Endothelial cell of umbilical vein (primary cell): ENCODE measurements at regions not wholly inside any gene's neighbourhood (a gene's known extent, or its start where the extent isn't known, plus 50 kb on each side); places are given as distances from the start of the nearest gene placed in this dataset.

Experiments
- BruUV-seq: library from RNA; stranded (reverse); fragments of 400-500 nt; replicated peaks from 2 replicates; lab custom pipeline; 2021; lab: Mats Ljungman, UMichigan
- CTCF ChIA-PET: fragments of 300-600, 350-600 bp; sonication (Branson Sonifier 250); formaldehyde crosslinking; loops from one replicate; lab custom pipeline; 2021; ENCODE audit warnings: antibody characterized with exemption, inconsistent platforms; lab: Charles Lee
- POLR2A ChIA-PET: fragments of 300-600, 350-600 bp; sonication (Branson Sonifier 250); formaldehyde crosslinking; loops from one replicate; lab custom pipeline; 2021; ENCODE audit warnings: antibody characterized with exemption, inconsistent platforms; lab: Charles Lee
- DNase-seq: peaks from one replicate; pipeline ENCODE4 v3.0.0-alpha.2; 2011; ENCODE audit warnings: low read depth, low spot score
- FAIRE-seq: peaks from 2 replicates; lab custom pipeline; 2011; peaks lifted over from hg19 to GRCh38; lab: Jason Lieb, UNC
- H2AFZ ChIP-seq: 2 replicates; pipeline ENCODE4 v1.6.0; 2012; ENCODE audit warnings: low read depth, low read length, control low read depth, inconsistent platforms
- H3K27ac ChIP-seq: 2 replicates; pipeline ENCODE4 v1.5.1; 2011; ENCODE audit warnings: low read depth, mild to moderate bottlenecking, control low read depth, low read length, moderate library complexity; ENCODE audit not compliant: insufficient read depth
- H3K27me3 ChIP-seq, 2 experiments: 2 replicates each; pipeline versions ENCODE4 v1.6.0 to v1.6.1; 2011; ENCODE audit warnings: low read length in 2 of 2, mixed read lengths in 1 of 2; ENCODE audit not compliant: control insufficient read depth in 2 of 2, insufficient read depth in 2 of 2
- H3K36me3 ChIP-seq, 2 experiments: 2 replicates in 1 of 2; 3 replicates in 1 of 2; pipeline ENCODE4 v1.5.1; 2011; ENCODE audit warnings: low read length in 2 of 2, mild to moderate bottlenecking in 1 of 2, moderate library complexity in 1 of 2; ENCODE audit not compliant: control insufficient read depth in 2 of 2, insufficient read depth in 2 of 2; ENCODE audit errors: extremely low read depth in 1 of 2
- H3K4me1 ChIP-seq: 3 replicates; pipeline ENCODE4 v1.5.1; 2011; ENCODE audit warnings: mild to moderate bottlenecking, low read length; ENCODE audit not compliant: control insufficient read depth, insufficient read depth; ENCODE audit errors: extremely low read depth
- H3K4me2 ChIP-seq: 2 replicates; pipeline ENCODE4 v1.6.1; 2011; ENCODE audit warnings: low read length, control low read depth, mixed read lengths; ENCODE audit not compliant: insufficient read depth
- H3K4me3 ChIP-seq, 3 experiments: fragments of 200-600 bp in 1 of 3; sonication (generic), shearing (Covaris generic) in 1 of 3; replicated peaks in 1 of 3; 2 replicates each; pipeline ENCODE4 v1.5.1; 2011 to 2016; ENCODE audit warnings: control low read depth in 3 of 3, low read length in 3 of 3, mild to moderate bottlenecking in 2 of 3, inconsistent platforms in 1 of 3, low read depth in 1 of 3, moderate library complexity in 1 of 3; ENCODE audit not compliant: insufficient read depth in 1 of 3
- H3K79me2 ChIP-seq: 2 replicates; pipeline ENCODE4 v1.6.0; 2012; ENCODE audit warnings: low read length, inconsistent platforms; ENCODE audit not compliant: control insufficient read depth, insufficient read depth
- H3K9ac ChIP-seq: replicated peaks from 2 replicates; pipeline ENCODE3; 2011; ENCODE audit warnings: low read length, control low read depth; ENCODE audit not compliant: insufficient read depth; ENCODE audit errors: extremely low read depth
- H3K9me1 ChIP-seq: replicated peaks from 3 replicates; pipeline ENCODE4 v1.6.0; 2011; ENCODE audit warnings: mild to moderate bottlenecking, low read length; ENCODE audit not compliant: control insufficient read depth, insufficient read depth; ENCODE audit errors: extremely low read depth
- H3K9me3 ChIP-seq: replicated peaks from 2 replicates; pipeline ENCODE4 v1.5.1; 2012; ENCODE audit warnings: low read length, inconsistent platforms; ENCODE audit not compliant: control insufficient read depth, insufficient read depth
- H4K20me1 ChIP-seq: replicated peaks from 2 replicates; pipeline ENCODE3; 2011; ENCODE audit warnings: mild to moderate bottlenecking, low read length; ENCODE audit not compliant: control insufficient read depth, insufficient read depth; ENCODE audit errors: extremely low read depth
- CTCF ChIP-seq, 2 donors: IDR thresholded peaks; 1 replicate in 1 of 2; 2 replicates in 1 of 2; pipeline ENCODE4 v1.5.1; 2011; ENCODE audit warnings: low read length in 2 of 2, mild to moderate bottlenecking in 2 of 2, moderate library complexity in 2 of 2, control low read depth in 1 of 2, inconsistent platforms in 1 of 2, low read depth in 1 of 2; ENCODE audit not compliant: insufficient read depth in 1 of 2; ENCODE audit errors: extremely low read depth in 1 of 2
- EZH2 ChIP-seq: IDR thresholded peaks from 2 replicates; pipeline ENCODE4 v1.6.1; 2012; ENCODE audit warnings: borderline replicate concordance, low read depth, mild to moderate bottlenecking, moderate library complexity, low read length, inconsistent platforms; ENCODE audit not compliant: severe bottlenecking
- FOS ChIP-seq: IDR thresholded peaks from 2 replicates; pipeline ENCODE4 v1.6.1; 2011; ENCODE audit warnings: mild to moderate bottlenecking, low read length, moderate library complexity, borderline replicate concordance; ENCODE audit not compliant: insufficient read depth
- GATA2 ChIP-seq: IDR thresholded peaks from 2 replicates; pipeline ENCODE4 v1.7.0; 2011; ENCODE audit warnings: low read depth, mild to moderate bottlenecking, moderate library complexity, mixed read lengths, low read length; ENCODE audit not compliant: insufficient read length, insufficient read depth
- JUN ChIP-seq: IDR thresholded peaks from 2 replicates; pipeline ENCODE4 v1.6.1; 2011; ENCODE audit warnings: borderline replicate concordance, low read depth; ENCODE audit not compliant: insufficient read length, insufficient read depth
- MAX ChIP-seq: IDR thresholded peaks from 2 replicates; pipeline ENCODE4 v1.6.1; 2011; ENCODE audit not compliant: insufficient read depth, insufficient read length
- MYC ChIP-seq: IDR thresholded peaks from one replicate; pipeline ENCODE4 v1.6.1; 2011; ENCODE audit warnings: mild to moderate bottlenecking, low read depth, low read length
- POLR2AphosphoS5 ChIP-seq: IDR thresholded peaks from 2 replicates; pipeline ENCODE4 v1.6.1; 2012; ENCODE audit warnings: low read depth, mild to moderate bottlenecking, control low read depth, low read length, moderate library complexity; ENCODE audit not compliant: insufficient read depth
- dilution Hi-C: fragments of 300-500 bp; cut with MboI; formaldehyde crosslinking; loops from one replicate; pipeline ENCODE4 v1.15.0; 2019; ENCODE audit warnings: low sequenced_read_pairs; ENCODE audit not compliant: extremely low pct_ligation_motif_present
- intact Hi-C: fragments of 100-400 bp; cut with micrococcal nuclease; formaldehyde crosslinking; loops from one replicate; pipeline ENCODE4 v1.10.0; 2022

DNA sequence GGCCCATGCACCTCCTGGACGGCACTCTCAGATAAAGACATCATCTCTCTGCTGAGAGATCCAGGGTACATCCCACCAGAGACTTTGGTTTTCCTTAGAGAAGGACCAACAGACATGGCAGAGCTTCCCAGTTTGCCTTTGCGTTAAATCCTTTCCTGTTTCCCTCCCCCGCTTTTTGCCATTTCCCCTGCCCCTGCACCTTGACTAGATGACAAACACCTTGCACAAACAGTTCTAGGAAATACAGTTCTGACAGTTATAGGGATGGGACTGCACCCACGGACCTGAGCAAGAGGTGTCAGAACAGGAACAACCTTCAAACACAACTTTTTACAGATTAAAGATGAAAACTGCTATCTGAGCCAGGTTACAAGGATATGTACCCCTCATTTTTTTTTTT, 288.9 kb downstream of the MSX2 start:
- no peak for DNase-seq
- no peak overlapping the region for H3K9ac ChIP-seq
- no peaks in the 10 kb centered on the region for H3K27me3 ChIP-seq
- no peaks in the 10 kb centered on the region for H3K79me2 ChIP-seq
- intact Hi-C loops: no loop called here
- POLR2A ChIA-PET: no interaction called here
- FAIRE-seq: no peak
- H3K27ac ChIP-seq: no peak overlapping the region
- no peaks in the 10 kb centered on the region for H4K20me1 ChIP-seq
- CTCF ChIA-PET: no interaction called here
- H2AFZ ChIP-seq: no peak overlapping the region
- no peaks in the 10 kb centered on the region for H3K36me3 ChIP-seq
- dilution Hi-C loops: no loop called here
- no TSS peak for BruUV-seq
- no peaks in the 10 kb centered on the region for H3K9me1 ChIP-seq
- peaks cover 3% of the 10 kb centered on the region for H3K9me3 ChIP-seq
- H3K4me2 ChIP-seq: no peak overlapping the region
- TF ChIP-seq POLR2AphosphoS5 (no peak), MYC (no peak), FOS (no peak), GATA2 (no peak), EZH2 (no peak), JUN (no peak), CTCF (IDR thresholded peaks at IDR 0.05; ENCODE audit: extremely low read depth in 1 of 2, insufficient read depth in 1 of 2, low read depth in 1 of 2, low read length in 2 of 2) (no peak), MAX (no peak)
- no peak overlapping the region for H3K4me3 ChIP-seq
- no peaks in the 10 kb centered on the region for H3K4me1 ChIP-seq
